Fibroblast of skin of abdomen (primary cell): ENCODE measurements at regions not wholly inside any gene's neighbourhood (a gene's known extent, or its start where the extent isn't known, plus 50 kb on each side); places are given as distances from the start of the nearest gene placed in this dataset.

ENCODE experiments used
- DNase-seq: peaks from one replicate; pipeline ENCODE4 v3.0.0-alpha.2; 2013

- DNase-seq: no peak
These were observed 72.5 kb upstream of the IGFBP3 start for GRCh38 chr7:45993621-45994020.

- DNase-seq: no peak
These were observed 71.8 kb upstream of the IGFBP3 start for GRCh38 chr7:45992826-45993225.

GRCh38 chr7:45990276-45990675 is 69.2 kb upstream of the IGFBP3 start:
- DNase-seq: no peak

GRCh38 chr7:45988405-45989057 is 67.5 kb upstream of the IGFBP3 start:
- DNase-seq: no peak

- DNase-seq: no peak
These were observed 66.6 kb upstream of the IGFBP3 start for GRCh38 chr7:45987521-45988290.

- DNase-seq: no peak
These were observed 65.6 kb upstream of the IGFBP3 start for GRCh38 chr7:45986355-45987298.

GRCh38 chr7:45985902-45986301 is 64.8 kb upstream of the IGFBP3 start:
- peak; percentile 67 for DNase-seq

GRCh38 chr7:45984386-45985295 is 63.6 kb upstream of the IGFBP3 start:
- DNase-seq: no peak

- DNase-seq: no peak
These were observed 62.7 kb upstream of the IGFBP3 start for GRCh38 chr7:45983720-45984255.

GRCh38 chr7:45982907-45983719 is 62.0 kb upstream of the IGFBP3 start:
- DNase-seq: no peak

- no peak for DNase-seq
These were observed 61.1 kb upstream of the IGFBP3 start for GRCh38 chr7:45982132-45982531.

- no peak for DNase-seq
These were observed 59.9 kb upstream of the IGFBP3 start for GRCh38 chr7:45980973-45981372.

GRCh38 chr7:45980181-45980905 is 59.3 kb upstream of the IGFBP3 start:
- DNase-seq: peak; percentile 83

- DNase-seq: no peak
These were observed 58.5 kb upstream of the IGFBP3 start for GRCh38 chr7:45979275-45980180.

GRCh38 chr7:45978731-45979211 is 57.7 kb upstream of the IGFBP3 start:
- DNase-seq: peak; percentile 12

- DNase-seq: peak; percentile 97
These were observed 57.1 kb upstream of the IGFBP3 start for GRCh38 chr7:45978010-45978681.

GRCh38 chr7:45977256-45977780 is 56.2 kb upstream of the IGFBP3 start:
- no peak for DNase-seq

GRCh38 chr7:45976485-45976856 is 55.4 kb upstream of the IGFBP3 start:
- DNase-seq: no peak
